Stimulated activated CD8-positive, alpha-beta memory T cell treated with anti-CD3 and anti-CD28 coated beads, Interleukin-2, amount 100 ng/mL, for 48 hours (primary cell): ENCODE measurements at regions not wholly inside any gene's neighbourhood (a gene's known extent, or its start where the extent isn't known, plus 50 kb on each side); places are given as distances from the start of the nearest gene placed in this dataset.

ENCODE experiments used
- DNase-seq, 2 donors: peaks; one replicate each; pipeline ENCODE4 v3.0.0-alpha.2; 2020; ENCODE audit warnings: low read depth in 2 of 2

- no peak for DNase-seq
Observed at GRCh38 chr13:111476197-111476596, 155.8 kb downstream of the TEX29 start.

DNA sequence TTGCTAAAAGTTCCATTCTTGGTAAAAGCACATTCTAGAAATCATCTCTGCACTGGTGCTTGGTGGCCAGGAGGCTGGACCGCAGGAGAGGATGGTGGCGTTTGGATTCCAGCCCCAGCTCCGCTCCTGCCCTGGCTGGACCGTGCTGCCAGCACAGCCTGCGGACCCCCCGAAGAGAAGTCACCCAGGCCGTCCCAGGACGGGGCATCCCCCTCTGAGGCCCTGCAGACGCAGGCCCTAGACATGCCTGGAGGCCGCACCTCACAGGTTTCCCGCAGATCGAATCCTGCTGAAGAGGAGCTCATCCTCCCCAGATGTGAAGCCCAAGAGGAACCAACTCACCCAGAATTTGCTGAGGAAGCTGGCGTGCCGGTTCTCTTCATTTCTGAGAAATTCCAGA, 159.0 kb downstream of the TEX29 start:
- no peak for DNase-seq

- no peak for DNase-seq
Observed at GRCh38 chr13:111480503-111480902, 160.1 kb downstream of the TEX29 start.

DNA sequence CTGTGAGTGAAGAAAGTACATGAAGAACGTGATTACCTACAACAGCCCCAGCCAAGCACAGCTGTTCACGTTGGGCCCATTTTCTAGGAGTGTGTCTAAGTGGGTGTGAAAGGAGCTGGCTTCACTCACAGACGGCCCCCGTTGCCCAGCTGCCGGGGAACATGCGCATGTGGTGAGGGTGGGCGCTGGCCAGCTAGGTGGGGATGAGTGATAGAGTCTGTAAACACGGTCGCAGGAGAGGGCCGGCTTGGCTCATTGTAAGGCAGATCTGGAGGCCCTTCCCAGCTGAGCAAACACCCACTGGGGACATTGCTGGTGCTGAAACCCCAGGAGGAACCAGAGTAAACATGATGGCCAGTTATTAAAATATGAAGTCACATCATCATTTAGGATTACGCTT, 160.5 kb downstream of the TEX29 start:
- no peak for DNase-seq

GRCh38 chr13:111482126-111482525, 161.7 kb downstream of the TEX29 start:
- DNase-seq, result no peak

DNA sequence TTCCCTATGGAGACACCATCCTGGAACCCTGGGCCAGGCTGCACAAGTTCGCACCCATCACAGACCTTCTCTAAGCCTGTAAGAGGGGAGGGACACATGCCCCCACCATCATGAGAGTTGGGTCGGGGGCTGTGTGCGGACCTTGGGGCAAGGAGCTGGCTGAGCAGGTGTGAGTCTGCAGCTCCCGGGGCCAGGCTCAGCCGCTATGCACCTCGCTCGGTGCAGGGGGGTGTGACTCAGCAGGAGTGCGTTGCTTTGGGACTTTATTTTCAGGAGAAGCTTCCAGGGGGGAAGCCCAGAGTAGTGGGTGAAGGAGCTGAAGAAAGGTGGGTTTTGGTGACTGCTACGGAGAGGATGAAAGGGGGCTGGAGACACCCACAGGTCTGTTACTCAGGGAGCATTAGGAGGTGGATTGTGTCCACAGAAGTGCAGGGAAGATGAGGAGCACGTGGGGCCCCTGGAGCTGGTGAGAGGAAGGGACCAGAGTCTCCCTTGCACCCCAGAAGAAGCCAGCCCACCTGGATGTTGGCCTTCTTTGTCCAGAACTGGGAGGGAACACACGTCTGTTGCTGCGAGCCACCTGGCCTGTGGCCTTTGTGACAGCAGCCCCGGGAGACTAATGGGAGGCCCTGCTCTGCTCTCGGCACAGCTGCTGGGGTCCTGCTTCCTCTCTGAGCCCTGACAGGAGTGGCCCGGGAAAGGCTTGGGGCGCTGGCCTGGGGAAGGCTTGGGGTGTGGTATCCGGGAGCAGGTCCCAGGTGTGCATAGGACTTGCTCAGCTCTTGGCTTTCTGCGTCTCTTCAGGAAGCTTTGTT, 162.6 kb downstream of the TEX29 start:
- DNase-seq, result no peak

DNA sequence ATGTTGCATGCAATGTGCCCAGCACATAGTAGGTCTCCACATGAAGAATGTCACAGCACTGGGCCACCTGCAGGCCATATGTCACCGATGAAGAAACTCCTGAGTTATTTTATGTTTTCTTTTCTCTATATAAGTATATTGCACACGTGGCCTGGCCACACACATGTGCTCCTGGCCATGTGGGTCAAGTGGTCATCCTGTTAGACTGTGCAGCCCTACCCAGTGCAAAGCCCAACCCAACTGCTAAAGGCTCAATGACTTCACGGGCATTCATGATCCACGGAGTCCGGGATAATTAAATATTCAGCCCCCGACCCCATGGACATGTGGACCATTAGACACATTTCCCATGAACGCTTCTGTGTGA, 163.2 kb downstream of the TEX29 start:
- DNase-seq, result no peak

DNA sequence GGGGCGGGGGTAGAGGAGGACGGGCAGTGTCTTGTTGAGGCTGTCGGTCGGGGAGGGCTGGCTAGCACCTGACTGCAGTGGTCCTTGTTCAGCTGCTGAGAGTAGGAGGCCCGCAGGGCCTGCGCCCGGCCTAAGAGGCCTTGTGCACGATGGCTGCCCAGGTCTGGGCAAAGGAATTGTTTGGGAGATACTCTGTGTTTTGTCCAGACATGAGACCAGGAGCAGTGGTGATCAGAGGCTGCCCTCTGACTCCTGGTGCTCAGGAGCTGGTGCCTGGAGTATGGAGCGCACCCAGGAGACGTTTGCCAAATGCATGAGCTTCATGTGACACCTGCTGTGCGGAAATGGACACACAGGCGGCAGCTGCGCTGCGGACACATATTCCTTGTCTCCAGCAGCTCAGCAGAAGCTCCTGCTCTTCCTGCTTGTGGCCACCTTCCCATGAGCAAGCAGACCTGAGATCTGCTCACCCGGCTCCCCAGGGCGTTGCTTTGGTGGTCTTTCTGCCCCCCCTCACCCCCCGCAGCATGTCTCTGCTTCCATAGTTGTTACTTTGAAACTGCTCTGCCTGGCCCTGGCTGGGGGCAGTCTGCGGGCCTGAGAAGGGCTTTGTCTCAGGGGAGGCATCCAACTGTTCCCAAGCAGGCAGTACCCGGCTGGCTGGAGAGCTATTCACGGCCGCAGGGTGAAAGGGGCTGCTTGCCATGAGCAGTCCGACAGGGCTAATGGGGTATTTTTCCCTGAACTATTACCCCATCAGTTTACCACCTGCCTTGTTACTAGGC, 163.9 kb downstream of the TEX29 start:
- DNase-seq, result no peak

DNA sequence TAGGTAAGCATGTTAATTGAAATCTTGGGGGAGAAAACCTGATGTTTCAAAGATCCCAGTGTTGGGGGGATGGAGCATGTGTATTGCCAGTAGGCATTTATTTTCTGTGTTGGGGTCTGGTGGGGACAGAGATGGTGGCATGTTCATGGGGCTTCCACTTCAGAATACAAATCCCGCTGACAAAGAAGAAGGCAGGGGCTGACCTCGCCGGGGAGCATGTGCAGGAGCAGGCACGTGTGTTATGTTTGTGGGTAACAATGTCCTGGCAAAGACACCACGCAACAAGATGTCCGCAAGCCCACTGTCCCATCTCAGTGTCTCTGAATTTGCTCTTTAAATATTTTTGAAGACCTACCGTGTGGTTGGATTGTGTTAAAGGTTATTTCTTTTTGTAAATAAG, 164.5 kb downstream of the TEX29 start:
- DNase-seq, result no peak

GRCh38 chr13:111485491-111486250, 165.2 kb downstream of the TEX29 start:
- no peak for DNase-seq

DNA sequence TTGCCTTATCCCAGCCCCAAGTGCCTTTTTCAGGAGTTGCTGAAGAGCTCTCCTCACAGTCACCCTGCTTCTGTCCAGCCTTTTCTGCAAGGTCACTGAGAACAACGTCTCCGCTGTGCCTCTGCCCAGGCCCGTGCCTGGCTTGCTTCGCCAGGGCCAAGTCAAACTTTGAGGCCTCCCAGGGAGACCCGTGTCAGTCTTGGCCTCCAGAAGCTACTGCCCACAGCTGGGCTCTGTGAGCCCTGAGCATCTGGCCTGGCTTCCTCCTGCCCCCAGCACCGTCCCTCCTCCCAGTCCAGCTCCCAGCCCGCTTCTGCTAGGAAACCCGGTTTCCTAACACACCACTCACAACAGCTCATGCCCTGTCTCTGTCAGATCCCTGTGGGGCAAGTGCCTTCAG, 165.9 kb downstream of the TEX29 start:
- DNase-seq, result no peak

DNA sequence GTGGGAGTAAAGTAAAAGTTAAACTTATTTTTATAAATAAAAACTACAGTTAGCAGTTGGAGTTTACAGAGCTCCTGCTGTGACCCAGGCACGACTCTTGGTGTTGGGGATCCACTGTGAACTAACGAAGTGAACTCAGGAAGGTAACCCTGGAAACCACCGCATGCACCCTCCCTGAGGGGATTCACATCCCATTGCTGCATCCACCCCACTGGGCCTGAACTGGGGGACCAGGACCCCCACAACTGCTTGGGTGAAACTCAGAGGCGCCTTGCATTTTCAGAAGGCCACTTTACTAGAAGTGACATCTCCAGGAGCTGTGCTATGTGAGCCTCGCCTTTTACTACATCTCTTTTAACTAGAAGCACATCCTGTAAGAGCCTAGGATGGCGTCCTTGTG, 166.4 kb downstream of the TEX29 start:
- DNase-seq, result no peak

DNA sequence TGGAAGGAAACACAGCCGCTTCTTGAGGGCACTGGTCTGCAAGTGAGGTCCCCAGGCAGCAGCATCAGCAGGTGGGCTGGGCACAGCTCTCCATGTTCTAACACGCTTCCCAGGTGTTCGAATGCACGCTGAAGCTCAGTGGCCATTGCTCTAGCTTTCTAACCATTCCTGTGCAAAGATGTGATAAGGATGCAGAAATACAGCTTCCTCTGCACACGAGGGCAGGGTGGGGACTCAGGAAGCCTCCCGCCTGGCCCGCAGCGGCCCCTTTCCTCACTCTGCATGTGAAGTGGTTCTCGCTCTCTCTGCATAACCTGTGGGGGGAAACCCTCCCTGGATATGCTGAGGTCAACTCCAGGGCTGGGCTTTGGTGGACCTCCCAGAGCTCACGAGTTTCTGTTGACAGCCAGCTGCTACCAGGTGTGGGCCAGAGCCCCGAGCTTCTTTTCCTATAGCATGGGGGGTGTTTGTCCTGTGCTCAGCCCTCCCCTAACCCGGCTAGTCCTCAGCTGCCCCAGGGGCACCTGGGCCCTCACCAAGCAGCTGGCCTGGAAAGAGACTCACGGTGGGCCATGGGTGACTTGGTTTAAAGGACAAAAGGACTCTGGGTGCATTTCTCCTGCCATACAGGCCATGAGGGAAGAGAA, 168.2 kb downstream of the TEX29 start:
- no peak for DNase-seq

DNA sequence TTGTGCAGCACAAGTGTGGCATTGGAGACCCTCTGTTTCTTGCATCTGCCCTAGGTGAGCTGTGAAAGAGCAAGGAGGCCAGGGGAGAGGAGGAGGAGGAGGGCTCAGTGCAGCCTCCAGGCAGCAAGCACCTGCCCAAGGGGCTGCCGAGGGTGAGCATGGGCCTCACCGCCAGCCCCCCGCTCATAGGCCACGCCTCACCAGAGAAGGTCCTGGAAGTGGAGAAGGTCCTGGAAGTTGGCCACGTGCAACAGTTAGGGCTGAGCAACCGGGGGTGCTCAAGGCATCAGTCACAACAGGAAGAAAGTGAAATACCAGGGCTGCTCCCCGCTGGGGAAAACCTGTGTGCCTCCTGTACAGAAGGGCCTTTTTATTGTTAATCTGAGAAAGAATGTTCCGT, 168.9 kb downstream of the TEX29 start:
- no peak for DNase-seq

- DNase-seq, result no peak
Observed at GRCh38 chr13:111490611-111491010, 170.2 kb downstream of the TEX29 start.

DNA sequence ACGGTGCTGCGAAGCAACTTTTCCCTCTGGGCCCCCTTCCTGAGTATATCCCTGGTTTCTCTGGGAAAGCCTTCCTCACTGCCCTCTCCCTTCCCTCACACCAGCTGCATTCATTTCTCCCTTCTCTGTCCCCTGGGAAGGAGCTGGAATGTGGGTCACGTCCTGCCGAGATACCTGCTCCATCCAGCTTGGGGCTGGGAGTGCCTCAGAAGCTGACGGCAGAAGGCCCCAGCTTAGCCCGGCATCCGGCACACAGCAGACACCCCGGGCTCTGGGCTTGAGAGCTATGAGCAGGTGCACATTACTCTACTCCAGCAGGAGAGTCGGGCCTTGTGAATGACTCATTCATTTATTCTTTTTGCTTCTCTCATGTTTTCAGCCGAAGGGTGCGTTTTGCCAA, 170.6 kb downstream of the TEX29 start:
- no peak for DNase-seq

DNA sequence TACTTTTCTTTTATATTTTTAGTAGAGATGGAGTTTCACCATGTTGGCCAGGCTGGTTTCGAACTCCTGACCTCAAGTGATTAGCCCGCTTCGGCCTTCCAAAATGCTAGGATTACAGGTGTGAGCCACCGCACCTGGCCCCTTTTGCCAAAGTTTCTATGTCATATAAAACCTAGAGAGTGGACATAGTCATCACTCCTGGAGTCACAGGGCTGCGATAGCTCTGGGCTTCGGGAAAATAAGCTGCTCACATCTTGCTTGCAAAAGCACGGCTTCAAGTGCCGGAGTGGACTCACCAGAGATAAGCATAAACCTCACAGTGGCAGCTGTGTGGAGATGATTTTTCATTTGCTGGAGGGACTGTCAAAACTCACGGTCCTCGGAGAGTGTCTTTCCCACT, 171.2 kb downstream of the TEX29 start:
- DNase-seq, result no peak

- DNase-seq, result no peak
Observed at GRCh38 chr13:111492341-111492950, 172.0 kb downstream of the TEX29 start.

GRCh38 chr13:111492958-111493357, 172.5 kb downstream of the TEX29 start:
- DNase-seq, result no peak

DNA sequence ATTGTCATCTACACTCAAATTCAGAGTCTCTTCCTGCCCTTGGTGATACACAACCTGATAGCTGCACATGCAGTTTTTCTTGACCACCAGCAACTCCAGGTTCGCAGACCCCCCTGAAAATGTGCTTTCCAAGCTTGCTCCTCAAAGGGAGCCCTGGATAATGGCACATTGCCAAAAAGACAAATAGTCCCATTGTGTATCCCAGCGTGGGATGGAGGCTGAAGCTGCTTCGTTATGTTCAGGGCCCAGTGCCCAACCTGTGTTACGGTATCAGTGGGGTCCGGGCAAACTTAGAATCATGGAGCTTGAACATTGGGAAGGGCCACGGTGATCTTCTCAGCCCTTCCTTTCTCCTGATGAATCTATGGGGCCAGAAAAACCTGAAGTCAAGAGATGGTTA, 173.0 kb downstream of the TEX29 start:
- DNase-seq, result no peak

GRCh38 chr13:111494641-111495040, 174.2 kb downstream of the TEX29 start:
- no peak for DNase-seq
